ENCODE measurements at regions not wholly inside any gene's neighbourhood (a gene's known extent, or its start where the extent isn't known, plus 50 kb on each side); places are given as distances from the start of the nearest gene placed in this dataset.

GRCh38 chr16:22739077-22739476 is 74.9 kb upstream of the HS3ST2 start:
- H3K36me3 Mint-ChIP-seq (ENCODE audit: low read depth): no peaks in the 10 kb centered on the region
- CTCF ChIA-PET: no interaction called here
- no peak for ATAC-seq

GRCh38 chr16:22743401-22743800 is 70.6 kb upstream of the HS3ST2 start:
- CTCF ChIA-PET: no interaction called here
- TF ChIP-seq CTCF (IDR thresholded peaks at IDR 0.05): no peak
- Mint-ChIP-seq H3K4me1 (ENCODE audit: low read depth) (no peaks in the 10 kb centered on the region), H3K4me3 (no peak overlapping the region), H3K27ac (no peak overlapping the region), H3K9me3 (peaks cover 6% of the 10 kb centered on the region), H3K36me3 (ENCODE audit: low read depth) (no peaks in the 10 kb centered on the region), H3K27me3 (peaks cover 17% of the 10 kb centered on the region)
- POLR2A ChIA-PET: no interaction called here
- DNase-seq: no peak
- intact Hi-C loops (cut with micrococcal nuclease): no loop called here
- no peak for ATAC-seq

More at GRCh38 chr16:22739077-22739476, 74.9 kb upstream of the HS3ST2 start:
- no peak overlapping the region for H3K4me3 Mint-ChIP-seq
- no peaks in the 10 kb centered on the region for H3K4me1 Mint-ChIP-seq (ENCODE audit: low read depth)
- no peak overlapping the region for H3K27ac Mint-ChIP-seq
- no peak for DNase-seq
- H3K9me3 Mint-ChIP-seq: peaks cover 6% of the 10 kb centered on the region
- no peak for TF ChIP-seq CTCF (IDR thresholded peaks at IDR 0.05)
- H3K27me3 Mint-ChIP-seq: peaks cover 8% of the 10 kb centered on the region
- POLR2A ChIA-PET: no interaction called here
- intact Hi-C loops (cut with micrococcal nuclease): no loop called here

GRCh38 chr16:22751104-22751667 is 62.8 kb upstream of the HS3ST2 start:
- no peak overlapping the region for H3K4me3 Mint-ChIP-seq
- no peak for TF ChIP-seq CTCF (IDR thresholded peaks at IDR 0.05)
- no peak for DNase-seq
- H3K4me1 Mint-ChIP-seq (ENCODE audit: low read depth): no peaks in the 10 kb centered on the region
- no peak overlapping the region for H3K27ac Mint-ChIP-seq
- ATAC-seq: no peak
- POLR2A ChIA-PET: no interaction called here
- intact Hi-C loops (cut with micrococcal nuclease): no loop called here
- no peaks in the 10 kb centered on the region for H3K36me3 Mint-ChIP-seq (ENCODE audit: low read depth)
- peaks cover 3% of the 10 kb centered on the region for H3K9me3 Mint-ChIP-seq
- CTCF ChIA-PET: no interaction called here
- H3K27me3 Mint-ChIP-seq: peaks cover 7% of the 10 kb centered on the region

- H3K27ac Mint-ChIP-seq: no peak overlapping the region
- H3K36me3 Mint-ChIP-seq (ENCODE audit: low read depth): no peaks in the 10 kb centered on the region
- peaks cover 9% of the 10 kb centered on the region for H3K27me3 Mint-ChIP-seq
- intact Hi-C loops (cut with micrococcal nuclease): no loop called here
- ATAC-seq (no peak), DNase-seq (no peak)
- POLR2A ChIA-PET: no interaction called here
- no peaks in the 10 kb centered on the region for H3K4me1 Mint-ChIP-seq (ENCODE audit: low read depth)
- peaks cover 3% of the 10 kb centered on the region for H3K9me3 Mint-ChIP-seq
- CTCF ChIA-PET: no interaction called here
- no peak overlapping the region for H3K4me3 Mint-ChIP-seq
- no peak for TF ChIP-seq CTCF (IDR thresholded peaks at IDR 0.05)
Observed at GRCh38 chr16:22751685-22752084, 62.3 kb upstream of the HS3ST2 start.

- POLR2A ChIA-PET: no interaction called here
Observed at GRCh38 chr16:22753451-22753850, 60.5 kb upstream of the HS3ST2 start.

More at GRCh38 chr16:22753451-22753850, 60.5 kb upstream of the HS3ST2 start:
- no peak for DNase-seq
- Mint-ChIP-seq H3K36me3 (ENCODE audit: low read depth) (no peaks in the 10 kb centered on the region), H3K27me3 (peaks cover 11% of the 10 kb centered on the region), H3K9me3 (peaks cover 3% of the 10 kb centered on the region), H3K4me1 (ENCODE audit: low read depth) (no peaks in the 10 kb centered on the region), H3K4me3 (no peak overlapping the region), H3K27ac (no peak overlapping the region)
- intact Hi-C loops (cut with micrococcal nuclease): no loop called here
- no peak for ATAC-seq
- CTCF ChIA-PET: interaction anchor here (1.1 kb wide), 1 partner anchor 12 kb away, joined by 3 read pairs; no protein-coding TSS in a partner anchor
- TF ChIP-seq CTCF (IDR thresholded peaks at IDR 0.05): no peak

Measured in activated CD8-positive, alpha-beta T cell treated with anti-CD3 and anti-CD28 coated beads for 36 hours (primary cell).